ENCODE measurements at regions not wholly inside any gene's neighbourhood (a gene's known extent, or its start where the extent isn't known, plus 50 kb on each side); places are given as distances from the start of the nearest gene placed in this dataset.

DNA sequence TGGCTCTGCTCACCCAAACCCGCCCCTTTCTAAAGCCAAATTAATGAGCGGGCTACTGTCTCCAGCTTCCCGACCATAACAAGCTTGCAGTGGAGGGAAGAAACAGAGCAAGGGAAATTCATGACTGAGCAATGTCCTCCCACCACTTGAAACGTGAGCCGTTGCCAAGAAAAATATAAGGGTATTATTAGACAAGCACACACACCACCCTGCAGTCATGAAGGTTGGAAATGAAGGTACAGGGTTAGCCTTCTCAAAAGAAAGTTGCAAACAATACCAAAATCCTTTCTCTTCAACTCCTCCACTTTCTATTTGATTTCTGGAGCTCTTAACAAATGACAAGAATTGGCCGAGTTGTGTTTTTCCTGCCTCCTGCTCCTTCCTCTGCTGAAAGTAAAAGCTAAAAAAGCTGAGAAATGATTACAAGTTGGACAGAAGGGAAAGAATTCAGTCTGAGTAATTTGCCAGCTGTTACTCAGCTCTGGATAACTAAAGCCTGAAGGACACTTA, 151.1 kb upstream of the B3GAT2 start (continued):
- TF ChIP-seq ZNF660 (tag by site-specific recombination; IDR thresholded peaks at IDR 0.05) (peak; percentile 52; the same call in 1 of the 2 replicates), MZF1 (tag by site-specific recombination; IDR thresholded peaks at IDR 0.05; ENCODE audit: borderline replicate concordance) (peak; percentile 30; the same call in 1 of the 2 replicates), ZBTB17 (tag by site-specific recombination; IDR thresholded peaks at IDR 0.05) (peak; percentile 38; the same call in 1 of the 2 replicates), ZNF146 (tag by site-specific recombination; IDR thresholded peaks at IDR 0.05) (no peak), ZNF202 (tag by site-specific recombination; IDR thresholded peaks at IDR 0.05; ENCODE audit: borderline replicate concordance) (no peak), WT1 (tag by site-specific recombination; IDR thresholded peaks at IDR 0.05) (peak; percentile 85), ZNF211 (tag by site-specific recombination; IDR thresholded peaks at IDR 0.05; ENCODE audit: low read depth) (no peak), ZNF169 (tag by site-specific recombination; IDR thresholded peaks at IDR 0.05) (no peak), FEZF1 (tag by site-specific recombination; IDR thresholded peaks at IDR 0.05) (peak; percentile 66), ZNF792 (tag by site-specific recombination; IDR thresholded peaks at IDR 0.05) (no peak), ZNF510 (tag by site-specific recombination; IDR thresholded peaks at IDR 0.05; ENCODE audit: insufficient replicate concordance) (no peak), ZNF701 (tag by site-specific recombination; IDR thresholded peaks at IDR 0.05) (no peak), SCRT2 (tag by site-specific recombination; IDR thresholded peaks at IDR 0.05) (no peak), ZXDB (tag by site-specific recombination; IDR thresholded peaks at IDR 0.05) (peak; percentile 33; the same call in 1 of the 2 replicates), ZNF416 (tag by site-specific recombination; IDR thresholded peaks at IDR 0.05) (no peak), ZNF394 (tag by site-specific recombination; IDR thresholded peaks at IDR 0.05; ENCODE audit: borderline replicate concordance) (no peak), ZNF302 (tag by site-specific recombination; IDR thresholded peaks at IDR 0.05; ENCODE audit: low read depth) (no peak), KLF16 (tag by site-specific recombination; IDR thresholded peaks at IDR 0.05) (no peak), ZNF335 (tag by site-specific recombination; conservative IDR thresholded peaks at IDR 0.05) (0 out of 2 replicates have a peak, but pooled peaks have one; percentile 15), ZNF830 (tag by site-specific recombination; IDR thresholded peaks at IDR 0.05; ENCODE audit: low read depth) (no peak)
- TF ChIP-seq, protein P1, sequence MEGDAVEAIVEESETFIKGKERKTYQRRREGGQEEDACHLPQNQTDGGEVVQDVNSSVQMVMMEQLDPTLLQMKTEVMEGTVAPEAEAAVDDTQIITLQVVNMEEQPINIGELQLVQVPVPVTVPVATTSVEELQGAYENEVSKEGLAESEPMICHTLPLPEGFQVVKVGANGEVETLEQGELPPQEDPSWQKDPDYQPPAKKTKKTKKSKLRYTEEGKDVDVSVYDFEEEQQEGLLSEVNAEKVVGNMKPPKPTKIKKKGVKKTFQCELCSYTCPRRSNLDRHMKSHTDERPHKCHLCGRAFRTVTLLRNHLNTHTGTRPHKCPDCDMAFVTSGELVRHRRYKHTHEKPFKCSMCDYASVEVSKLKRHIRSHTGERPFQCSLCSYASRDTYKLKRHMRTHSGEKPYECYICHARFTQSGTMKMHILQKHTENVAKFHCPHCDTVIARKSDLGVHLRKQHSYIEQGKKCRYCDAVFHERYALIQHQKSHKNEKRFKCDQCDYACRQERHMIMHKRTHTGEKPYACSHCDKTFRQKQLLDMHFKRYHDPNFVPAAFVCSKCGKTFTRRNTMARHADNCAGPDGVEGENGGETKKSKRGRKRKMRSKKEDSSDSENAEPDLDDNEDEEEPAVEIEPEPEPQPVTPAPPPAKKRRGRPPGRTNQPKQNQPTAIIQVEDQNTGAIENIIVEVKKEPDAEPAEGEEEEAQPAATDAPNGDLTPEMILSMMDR (tag by site-specific recombination; IDR thresholded peaks at IDR 0.05): no peak
- TF ChIP-seq, protein P2, sequence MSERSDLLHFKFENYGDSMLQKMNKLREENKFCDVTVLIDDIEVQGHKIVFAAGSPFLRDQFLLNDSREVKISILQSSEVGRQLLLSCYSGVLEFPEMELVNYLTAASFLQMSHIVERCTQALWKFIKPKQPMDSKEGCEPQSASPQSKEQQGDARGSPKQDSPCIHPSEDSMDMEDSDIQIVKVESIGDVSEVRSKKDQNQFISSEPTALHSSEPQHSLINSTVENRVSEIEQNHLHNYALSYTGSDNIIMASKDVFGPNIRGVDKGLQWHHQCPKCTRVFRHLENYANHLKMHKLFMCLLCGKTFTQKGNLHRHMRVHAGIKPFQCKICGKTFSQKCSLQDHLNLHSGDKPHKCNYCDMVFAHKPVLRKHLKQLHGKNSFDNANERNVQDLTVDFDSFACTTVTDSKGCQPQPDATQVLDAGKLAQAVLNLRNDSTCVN (tag by site-specific recombination; optimal IDR thresholded peaks at IDR 0.05): no peak
- TF ChIP-seq, protein P3, sequence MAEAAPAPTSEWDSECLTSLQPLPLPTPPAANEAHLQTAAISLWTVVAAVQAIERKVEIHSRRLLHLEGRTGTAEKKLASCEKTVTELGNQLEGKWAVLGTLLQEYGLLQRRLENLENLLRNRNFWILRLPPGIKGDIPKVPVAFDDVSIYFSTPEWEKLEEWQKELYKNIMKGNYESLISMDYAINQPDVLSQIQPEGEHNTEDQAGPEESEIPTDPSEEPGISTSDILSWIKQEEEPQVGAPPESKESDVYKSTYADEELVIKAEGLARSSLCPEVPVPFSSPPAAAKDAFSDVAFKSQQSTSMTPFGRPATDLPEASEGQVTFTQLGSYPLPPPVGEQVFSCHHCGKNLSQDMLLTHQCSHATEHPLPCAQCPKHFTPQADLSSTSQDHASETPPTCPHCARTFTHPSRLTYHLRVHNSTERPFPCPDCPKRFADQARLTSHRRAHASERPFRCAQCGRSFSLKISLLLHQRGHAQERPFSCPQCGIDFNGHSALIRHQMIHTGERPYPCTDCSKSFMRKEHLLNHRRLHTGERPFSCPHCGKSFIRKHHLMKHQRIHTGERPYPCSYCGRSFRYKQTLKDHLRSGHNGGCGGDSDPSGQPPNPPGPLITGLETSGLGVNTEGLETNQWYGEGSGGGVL (tag by site-specific recombination; IDR thresholded peaks at IDR 0.05): peak; percentile 78
- TF ChIP-seq, protein P4, sequence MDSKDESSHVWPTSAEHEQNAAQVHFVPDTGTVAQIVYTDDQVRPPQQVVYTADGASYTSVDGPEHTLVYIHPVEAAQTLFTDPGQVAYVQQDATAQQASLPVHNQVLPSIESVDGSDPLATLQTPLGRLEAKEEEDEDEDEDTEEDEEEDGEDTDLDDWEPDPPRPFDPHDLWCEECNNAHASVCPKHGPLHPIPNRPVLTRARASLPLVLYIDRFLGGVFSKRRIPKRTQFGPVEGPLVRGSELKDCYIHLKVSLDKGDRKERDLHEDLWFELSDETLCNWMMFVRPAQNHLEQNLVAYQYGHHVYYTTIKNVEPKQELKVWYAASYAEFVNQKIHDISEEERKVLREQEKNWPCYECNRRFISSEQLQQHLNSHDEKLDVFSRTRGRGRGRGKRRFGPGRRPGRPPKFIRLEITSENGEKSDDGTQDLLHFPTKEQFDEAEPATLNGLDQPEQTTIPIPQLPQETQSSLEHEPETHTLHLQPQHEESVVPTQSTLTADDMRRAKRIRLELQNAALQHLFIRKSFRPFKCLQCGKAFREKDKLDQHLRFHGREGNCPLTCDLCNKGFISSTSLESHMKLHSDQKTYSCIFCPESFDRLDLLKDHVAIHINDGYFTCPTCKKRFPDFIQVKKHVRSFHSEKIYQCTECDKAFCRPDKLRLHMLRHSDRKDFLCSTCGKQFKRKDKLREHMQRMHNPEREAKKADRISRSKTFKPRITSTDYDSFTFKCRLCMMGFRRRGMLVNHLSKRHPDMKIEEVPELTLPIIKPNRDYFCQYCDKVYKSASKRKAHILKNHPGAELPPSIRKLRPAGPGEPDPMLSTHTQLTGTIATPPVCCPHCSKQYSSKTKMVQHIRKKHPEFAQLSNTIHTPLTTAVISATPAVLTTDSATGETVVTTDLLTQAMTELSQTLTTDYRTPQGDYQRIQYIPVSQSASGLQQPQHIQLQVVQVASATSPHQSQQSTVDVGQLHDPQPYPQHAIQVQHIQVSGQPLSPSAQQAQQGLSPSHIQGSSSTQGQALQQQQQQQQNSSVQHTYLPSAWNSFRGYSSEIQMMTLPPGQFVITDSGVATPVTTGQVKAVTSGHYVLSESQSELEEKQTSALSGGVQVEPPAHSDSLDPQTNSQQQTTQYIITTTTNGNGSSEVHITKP (tag by site-specific recombination; IDR thresholded peaks at IDR 0.05): peak; percentile 53
- TF ChIP-seq, protein P5, sequence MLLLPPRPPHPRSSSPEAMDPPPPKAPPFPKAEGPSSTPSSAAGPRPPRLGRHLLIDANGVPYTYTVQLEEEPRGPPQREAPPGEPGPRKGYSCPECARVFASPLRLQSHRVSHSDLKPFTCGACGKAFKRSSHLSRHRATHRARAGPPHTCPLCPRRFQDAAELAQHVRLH (tag by site-specific recombination; IDR thresholded peaks at IDR 0.05): 0 out of 2 replicates have a peak, but pooled peaks have one; percentile 12
- TF ChIP-seq, protein P6, sequence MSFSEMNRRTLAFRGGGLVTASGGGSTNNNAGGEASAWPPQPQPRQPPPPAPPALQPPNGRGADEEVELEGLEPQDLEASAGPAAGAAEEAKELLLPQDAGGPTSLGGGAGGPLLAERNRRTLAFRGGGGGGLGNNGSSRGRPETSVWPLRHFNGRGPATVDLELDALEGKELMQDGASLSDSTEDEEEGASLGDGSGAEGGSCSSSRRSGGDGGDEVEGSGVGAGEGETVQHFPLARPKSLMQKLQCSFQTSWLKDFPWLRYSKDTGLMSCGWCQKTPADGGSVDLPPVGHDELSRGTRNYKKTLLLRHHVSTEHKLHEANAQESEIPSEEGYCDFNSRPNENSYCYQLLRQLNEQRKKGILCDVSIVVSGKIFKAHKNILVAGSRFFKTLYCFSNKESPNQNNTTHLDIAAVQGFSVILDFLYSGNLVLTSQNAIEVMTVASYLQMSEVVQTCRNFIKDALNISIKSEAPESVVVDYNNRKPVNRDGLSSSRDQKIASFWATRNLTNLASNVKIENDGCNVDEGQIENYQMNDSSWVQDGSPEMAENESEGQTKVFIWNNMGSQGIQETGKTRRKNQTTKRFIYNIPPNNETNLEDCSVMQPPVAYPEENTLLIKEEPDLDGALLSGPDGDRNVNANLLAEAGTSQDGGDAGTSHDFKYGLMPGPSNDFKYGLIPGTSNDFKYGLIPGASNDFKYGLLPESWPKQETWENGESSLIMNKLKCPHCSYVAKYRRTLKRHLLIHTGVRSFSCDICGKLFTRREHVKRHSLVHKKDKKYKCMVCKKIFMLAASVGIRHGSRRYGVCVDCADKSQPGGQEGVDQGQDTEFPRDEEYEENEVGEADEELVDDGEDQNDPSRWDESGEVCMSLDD (tag by site-specific recombination; IDR thresholded peaks at IDR 0.05): no peak
- TF ChIP-seq, protein P7, sequence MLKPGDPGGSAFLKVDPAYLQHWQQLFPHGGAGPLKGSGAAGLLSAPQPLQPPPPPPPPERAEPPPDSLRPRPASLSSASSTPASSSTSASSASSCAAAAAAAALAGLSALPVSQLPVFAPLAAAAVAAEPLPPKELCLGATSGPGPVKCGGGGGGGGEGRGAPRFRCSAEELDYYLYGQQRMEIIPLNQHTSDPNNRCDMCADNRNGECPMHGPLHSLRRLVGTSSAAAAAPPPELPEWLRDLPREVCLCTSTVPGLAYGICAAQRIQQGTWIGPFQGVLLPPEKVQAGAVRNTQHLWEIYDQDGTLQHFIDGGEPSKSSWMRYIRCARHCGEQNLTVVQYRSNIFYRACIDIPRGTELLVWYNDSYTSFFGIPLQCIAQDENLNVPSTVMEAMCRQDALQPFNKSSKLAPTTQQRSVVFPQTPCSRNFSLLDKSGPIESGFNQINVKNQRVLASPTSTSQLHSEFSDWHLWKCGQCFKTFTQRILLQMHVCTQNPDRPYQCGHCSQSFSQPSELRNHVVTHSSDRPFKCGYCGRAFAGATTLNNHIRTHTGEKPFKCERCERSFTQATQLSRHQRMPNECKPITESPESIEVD (tag by site-specific recombination; IDR thresholded peaks at IDR 0.05): peak; percentile 60

All from HEK293 (cell line).